Heart left ventricle (tissue), 16 donors: ENCODE measurements at regions not wholly inside any gene's neighbourhood (a gene's known extent, or its start where the extent isn't known, plus 50 kb on each side); places are given as distances from the start of the nearest gene placed in this dataset.
A peak's percentile ranks its signal among the peaks of the same experiment; 100 is the strongest.
"Not testable (repeated sequence)": the region's sequence is repeated elsewhere in the genome, so short reads cannot be mapped to it uniquely, and the experiment has no call there.

Experiments
- ATAC-seq, 4 donors: fragments of 200-7000 bp; cut with Tn5 transposase; one replicate each; pipeline ENCODE4 v1.9.1; 2020 to 2022; ENCODE audit warnings: moderate library complexity in 4 of 4, mild to moderate bottlenecking in 3 of 4, moderate number of reproducible peaks in 1 of 4
- DNase-seq, 5 donors: peaks; one replicate each; pipeline ENCODE4 v3.0.0-alpha.2; 2020
- H3K27ac ChIP-seq, 12 donors: fragments of 200-600 bp; sonication (generic) in 4 of 12; one replicate each; pipeline versions ENCODE4 v1.5.0 to v1.8.0; 2016 to 2022; ENCODE audit warnings: mild to moderate bottlenecking in 2 of 12
- H3K27me3 ChIP-seq, 9 donors: fragments of 200-600 bp; sonication (generic) in 2 of 9; one replicate each; pipeline versions ENCODE4 v1.5.1 to v1.8.0; 2016 to 2022; ENCODE audit warnings: mild to moderate bottlenecking in 3 of 9
- H3K36me3 ChIP-seq, 9 donors: fragments of 200-600 bp; sonication (generic) in 2 of 9; one replicate each; pipeline versions ENCODE4 v1.5.0 to v1.8.0; 2018 to 2022; ENCODE audit warnings: mild to moderate bottlenecking in 2 of 9
- H3K4me1 ChIP-seq, 12 donors: fragments of 200-600 bp; sonication (generic) in 4 of 12; one replicate each; pipeline versions ENCODE4 v1.5.0 to v1.8.0; 2016 to 2022; ENCODE audit warnings: mild to moderate bottlenecking in 3 of 12
- H3K4me3 ChIP-seq, 12 donors: fragments of 200-600 bp; sonication (generic) in 4 of 12; one replicate each; pipeline versions ENCODE4 v1.5.0 to v1.8.0; 2017 to 2022; ENCODE audit warnings: mild to moderate bottlenecking in 9 of 12, moderate library complexity in 4 of 12
- H3K9me3 ChIP-seq, 12 donors: fragments of 200-600 bp; sonication (generic) in 4 of 12; one replicate each; pipeline versions ENCODE4 v1.5.0 to v1.8.0; 2016 to 2022; ENCODE audit warnings: mild to moderate bottlenecking in 1 of 12
- CTCF ChIP-seq, 12 donors: fragments of 200-600 bp; sonication (generic) in 4 of 12; IDR thresholded peaks; one replicate each; pipeline versions ENCODE4 v1.5.0 to v1.8.0; 2018 to 2022; ENCODE audit warnings: antibody characterized with exemption in 12 of 12, mild to moderate bottlenecking in 5 of 12
- POLR2A ChIP-seq, 2 donors: fragments of 450-650 bp; IDR thresholded peaks; one replicate each; pipeline ENCODE4 v1.6.1; 2017; ENCODE audit warnings: antibody characterized with exemption in 2 of 2, mild to moderate bottlenecking in 2 of 2, moderate library complexity in 2 of 2
- WGBS, 4 donors: extraction: QIAGEN DNeasy Blood & Tissue Kit in 2 of 4; methylation state at CpG; one replicate each; pipeline versions ENCODE4 v1.1.5 to v1.1.7; 2013 to 2018; 5-methylcytosine and 5-hydroxymethylcytosine counted together
- intact Hi-C, 10 donors: fragments of 100-400 bp; cut with DNase I; formaldehyde crosslinking; loops; one replicate each; pipeline versions ENCODE4 v1.11.1 to v1.14.2; 2022
- donor health status: ischemic (EF 13 %, LVEDD 7.1; RV severe dilation, severe dysfunction).
- donor health status: healthy with polysubstance abuse.
- donor health status: DM: no; HTN: yes; CAD: no.
- donor health status: DM: no; HTN: no; CAD: no.
- donor health status: ischemic (EF 25% LVEDD 6.9; RV normal size, moderate dysfunction).
- donor health status: ischemic (EF 25% LVEDD 5.7; RV mildly dilated, moderate dysfunction).
- donor health status: healthy.
- donor health status: DM: yes; HTN: yes; CAD: no.
- donor health status: ischemic (EF 35%, LVEDD 5.7; RV mildly dilated, moderate dysfunction).
- donor health status: nonischemic (EF 11% LVEDD 7.7; RV severe dilation, severe dysfunction).
- donor health status: DM: yes; HTN: yes; CAD: no.
- donor health status: PGD.
- donor health status: ischemic (EF 29% LVEDD 5.4; RV normal size, mild dysfunction).
- donor health status: nonischemic (EF 23%, LVEDD 6.1; RV moderate dilation, normal function).

DNA sequence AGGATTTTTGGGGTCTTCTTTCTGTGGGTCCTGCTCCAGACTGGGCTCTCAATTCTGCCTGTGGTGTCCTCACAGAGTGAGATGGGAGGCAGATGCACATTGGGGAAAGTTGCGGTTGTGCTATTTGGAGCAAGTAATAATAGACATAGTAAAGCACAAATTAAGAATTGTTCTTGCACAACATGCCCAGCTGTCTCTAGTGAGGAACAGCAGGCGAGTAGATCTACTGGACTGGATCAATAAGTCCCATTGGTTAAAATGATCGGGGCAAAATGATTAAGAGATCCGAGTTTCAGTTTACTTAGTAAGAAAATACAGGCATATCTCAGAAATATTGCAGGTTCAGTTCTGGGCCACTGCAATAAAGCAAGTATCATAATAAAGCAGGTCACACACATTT, 448.3 kb upstream of the PROX1 start:
- Histone ChIP-seq H3K9me3 (no peaks in the 10 kb centered on the region), H3K4me1 (no peaks in the 10 kb centered on the region), H3K27me3 (no peaks in the 10 kb centered on the region), H3K36me3 (no peaks in the 10 kb centered on the region), H3K4me3 (no peak overlapping the region), H3K27ac (no peak overlapping the region)
- DNase-seq, result no peak
- intact Hi-C loops, result loop anchor here in 1 of 10 donors (10.0 kb wide), 1 partner anchor 155 kb away; no protein-coding TSS in a partner anchor
- TF ChIP-seq POLR2A (IDR thresholded peaks at IDR 0.05) (no peak), CTCF (IDR thresholded peaks at IDR 0.05) (no peak)
- WGBS, 4 donors, result 90 to 93% (median 91%) methylated on average over 4 of the region's 4 CpGs
- ATAC-seq, result no peak

- H3K9me3 ChIP-seq, result no peaks in the 10 kb centered on the region
- no peak for DNase-seq
- H3K4me1 ChIP-seq, result no peaks in the 10 kb centered on the region
- no peak for ATAC-seq
- H3K27me3 ChIP-seq, result no peaks in the 10 kb centered on the region
- 0 to 66% (median 31%) methylated on average over 1 of the region's 1 CpG for WGBS, 4 donors
- intact Hi-C loops, result no loop called here
- no peak overlapping the region for H3K27ac ChIP-seq
- no peak for TF ChIP-seq CTCF (IDR thresholded peaks at IDR 0.05)
- no peak for TF ChIP-seq POLR2A (IDR thresholded peaks at IDR 0.05)
- no peak overlapping the region for H3K4me3 ChIP-seq
- H3K36me3 ChIP-seq, result no peaks in the 10 kb centered on the region
These were observed 446.1 kb upstream of the PROX1 start for GRCh38 chr1:213541641-213542040.

DNA sequence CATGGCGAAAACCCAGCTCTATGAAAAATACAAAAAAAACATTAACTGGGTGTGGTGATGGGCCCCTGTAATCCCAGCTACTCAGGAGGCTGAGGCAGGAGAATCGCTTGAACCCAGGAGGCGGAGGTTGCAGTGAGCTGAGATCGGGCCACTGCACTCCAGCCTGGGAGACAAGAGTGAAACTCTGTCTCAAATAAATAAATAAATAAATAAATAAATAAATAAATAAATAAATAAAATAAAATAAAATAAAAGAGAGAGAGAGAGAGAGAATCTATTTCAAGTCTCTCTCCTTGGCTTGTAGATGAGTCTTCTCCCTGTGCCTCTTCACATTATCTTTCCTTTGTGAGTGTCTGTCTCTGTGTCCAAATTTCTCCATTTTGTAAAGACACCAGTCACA, 442.6 kb upstream of the PROX1 start:
- H3K36me3 ChIP-seq, H3K4me1 ChIP-seq, H3K9me3 ChIP-seq, DNase-seq, ATAC-seq, H3K27me3 ChIP-seq, intact Hi-C loops, H3K27ac ChIP-seq, H3K4me3 ChIP-seq: not testable (repeated sequence)
- 95 to 98% (median 96%) methylated on average over 4 of the region's 4 CpGs for whole genome bisulfite sequencing, 4 donors

DNA sequence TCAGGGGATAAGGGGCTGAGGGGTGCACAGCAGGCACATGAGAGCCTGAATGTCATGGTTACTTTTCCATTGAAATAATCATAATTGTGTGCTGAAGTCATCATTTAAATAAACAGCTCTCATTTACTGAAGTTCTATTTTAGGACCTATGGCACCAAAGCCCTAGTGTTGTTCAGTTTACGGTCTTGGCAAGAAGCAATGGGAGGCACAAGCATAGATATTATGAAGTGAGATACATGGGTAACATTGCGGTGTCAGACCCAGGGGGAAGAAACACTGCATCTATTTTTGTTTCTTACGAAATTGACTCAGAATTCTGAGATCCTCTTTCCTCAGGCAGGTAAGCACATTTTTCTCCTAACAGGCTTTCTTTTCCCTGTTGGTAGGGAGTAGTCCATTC, 437.8 kb upstream of the PROX1 start:
- no peak overlapping the region for H3K4me3 ChIP-seq
- no peaks in the 10 kb centered on the region for H3K4me1 ChIP-seq
- no peak overlapping the region for H3K27ac ChIP-seq
- H3K36me3 ChIP-seq, result no peaks in the 10 kb centered on the region
- DNase-seq, result no peak
- WGBS, 4 donors, result 42 to 60% (median 52%) methylated on average over 3 of the region's 3 CpGs
- peak in 3 of 4 donors; percentile 65 to 81 (median 70) for ATAC-seq
- H3K9me3 ChIP-seq, result peaks cover 0 to 3% (median 0%) of the 10 kb centered on the region in 12 donors
- no peaks in the 10 kb centered on the region for H3K27me3 ChIP-seq
- TF ChIP-seq POLR2A (IDR thresholded peaks at IDR 0.05) (no peak), CTCF (IDR thresholded peaks at IDR 0.05) (no peak)
- intact Hi-C loops, result loop anchor here in 1 of 10 donors (10.0 kb wide), 1 partner anchor 175 kb away; no protein-coding TSS in a partner anchor

GRCh38 chr1:213550804-213551203, 437.0 kb upstream of the PROX1 start:
- Histone ChIP-seq H3K4me3 (no peak overlapping the region), H3K27me3 (no peaks in the 10 kb centered on the region), H3K27ac (no peak overlapping the region), H3K36me3 (no peaks in the 10 kb centered on the region), H3K9me3 (peaks cover 0 to 3% (median 0%) of the 10 kb centered on the region in 12 donors), H3K4me1 (no peaks in the 10 kb centered on the region)
- DNase-seq, result no peak
- intact Hi-C loops, result loop anchor here in 1 of 10 donors (10.0 kb wide), 1 partner anchor 176 kb away; no protein-coding TSS in a partner anchor
- ATAC-seq, result no peak
- TF ChIP-seq POLR2A (IDR thresholded peaks at IDR 0.05), result no peak
- no peak for TF ChIP-seq CTCF (IDR thresholded peaks at IDR 0.05)
- WGBS, 4 donors, result 75 to 83% (median 81%) methylated on average over 4 of the region's 4 CpGs
